ENCODE measurements at regions not wholly inside any gene's neighbourhood (a gene's known extent, or its start where the extent isn't known, plus 50 kb on each side); places are given as distances from the start of the nearest gene placed in this dataset.

DNA sequence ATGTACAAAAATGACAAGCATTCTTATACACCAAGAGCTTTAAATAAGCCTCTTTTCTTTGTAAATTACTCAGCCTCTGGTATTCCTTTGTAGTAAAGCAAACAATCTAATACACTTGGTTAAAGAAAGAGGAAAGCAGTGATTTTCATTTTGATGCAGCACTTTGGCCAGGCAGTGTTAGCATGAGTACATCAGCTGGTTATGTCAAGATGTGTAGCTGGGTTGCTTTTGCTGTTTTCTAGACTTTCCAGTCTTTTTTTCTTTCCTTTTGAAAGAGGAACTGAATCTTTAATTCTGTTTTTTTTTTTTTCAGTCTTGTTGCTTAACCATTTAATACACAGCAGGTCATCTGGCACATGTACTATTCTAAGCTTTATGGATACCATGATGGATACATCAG is 167.1 kb upstream of the AADAT start:
- H3K27me3 ChIP-seq = no peaks in the 10 kb centered on the region
- TF ChIP-seq Cebpa-rat (IDR thresholded peaks at IDR 0.05) = no peak
- no peaks in the 10 kb centered on the region for H4K20me1 ChIP-seq
- H3K4me1 ChIP-seq = peaks cover 0 to 10% (median 0%) of the 10 kb centered on the region in 10 experiments; a peak in 5 of 20 replicates
- no peaks in the 10 kb centered on the region for H3K9me3 ChIP-seq (replicated peaks in 1 of 11)
- H3K36me3 ChIP-seq = no peaks in the 10 kb centered on the region
- peak overlapping the region in 2 of 11 experiments; percentile 37 to 42; a peak in 3 of 22 replicates for H3K4me2 ChIP-seq
- H3K4me3 ChIP-seq = no peak overlapping the region
- peak overlapping the region in 1 of 11 experiments; percentile 36; a peak in 1 of 22 replicates for H3K27ac ChIP-seq
- no peak overlapping the region for H3K9ac ChIP-seq

DNA sequence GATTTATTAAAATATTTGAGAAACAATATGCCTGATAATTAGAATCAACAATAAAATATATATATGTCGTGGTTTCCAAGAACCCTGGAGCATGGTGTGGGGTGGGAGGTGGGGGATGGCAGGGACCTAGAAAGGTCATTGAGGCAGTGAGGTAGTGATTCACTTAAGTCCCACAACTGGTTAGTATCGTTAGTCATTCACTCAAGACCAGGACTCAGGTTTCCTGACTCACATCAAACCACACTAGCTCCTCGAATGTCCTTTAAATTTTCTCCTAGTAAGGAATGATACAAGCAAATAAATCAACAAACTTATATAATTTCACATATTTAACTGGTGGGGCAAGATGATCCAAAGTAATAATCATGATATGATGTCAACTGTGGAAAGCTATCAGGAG is 158.8 kb upstream of the AADAT start:
- Histone ChIP-seq H3K4me3 (no peak overlapping the region), H3K27ac (no peak overlapping the region), H3K4me2 (no peak overlapping the region), H4K20me1 (no peaks in the 10 kb centered on the region), H3K9ac (no peak overlapping the region), H3K9me3 (replicated peaks in 1 of 11) (no peaks in the 10 kb centered on the region), H3K27me3 (no peaks in the 10 kb centered on the region), H3K4me1 (no peaks in the 10 kb centered on the region), H3K36me3 (no peaks in the 10 kb centered on the region)
- no peak for TF ChIP-seq Cebpa-rat (IDR thresholded peaks at IDR 0.05)

DNA sequence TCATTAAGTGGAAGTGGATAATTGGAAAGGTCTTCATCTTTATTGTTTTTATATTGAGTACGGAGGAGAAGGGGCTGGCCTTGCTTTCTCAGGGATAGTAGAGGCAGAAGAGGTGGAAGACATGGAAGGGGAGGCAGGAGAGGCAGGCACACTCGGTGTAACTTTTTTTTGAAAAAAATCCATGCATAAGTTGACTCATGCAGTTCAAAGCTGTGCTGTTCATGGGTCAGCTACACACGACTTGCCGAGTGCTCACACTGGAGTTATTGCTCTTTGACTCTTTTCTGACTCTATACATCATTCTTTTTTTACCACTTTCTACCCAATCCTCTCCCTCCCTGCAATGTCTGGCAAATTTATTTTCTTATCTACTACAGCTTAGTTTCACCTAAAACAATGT is 158.3 kb upstream of the AADAT start:
- Histone ChIP-seq H3K36me3 (no peaks in the 10 kb centered on the region), H4K20me1 (no peaks in the 10 kb centered on the region), H3K27ac (no peak overlapping the region), H3K27me3 (no peaks in the 10 kb centered on the region), H3K4me1 (no peaks in the 10 kb centered on the region), H3K9me3 (replicated peaks in 1 of 11) (no peaks in the 10 kb centered on the region), H3K9ac (no peak overlapping the region), H3K4me2 (no peak overlapping the region), H3K4me3 (no peak overlapping the region)
- TF ChIP-seq Cebpa-rat (IDR thresholded peaks at IDR 0.05) = no peak

DNA sequence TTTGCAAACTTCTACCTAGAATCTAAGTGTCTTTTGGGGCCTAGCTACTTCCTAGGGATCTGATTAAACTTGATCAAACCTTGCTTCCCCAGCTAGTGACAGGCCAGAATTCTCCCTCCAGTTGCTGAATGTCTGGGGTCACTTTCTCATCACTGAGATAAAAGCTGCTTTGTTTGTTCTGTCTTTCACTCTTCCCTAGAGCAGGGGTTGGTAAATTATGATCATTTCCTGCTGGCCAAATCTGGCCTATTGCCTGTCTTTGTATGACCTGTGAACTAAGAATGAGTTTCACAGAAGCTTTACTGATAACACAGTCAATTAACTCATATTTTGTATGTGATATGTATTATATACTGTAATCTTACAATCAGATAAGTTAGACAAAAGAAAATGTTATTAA is 157.8 kb upstream of the AADAT start:
- Histone ChIP-seq H3K27me3 (no peaks in the 10 kb centered on the region), H3K4me3 (no peak overlapping the region), H3K4me1 (no peaks in the 10 kb centered on the region), H3K27ac (no peak overlapping the region), H3K9me3 (replicated peaks in 1 of 11) (no peaks in the 10 kb centered on the region), H3K36me3 (no peaks in the 10 kb centered on the region), H4K20me1 (no peaks in the 10 kb centered on the region), H3K9ac (no peak overlapping the region), H3K4me2 (no peak overlapping the region)
- no peak for TF ChIP-seq Cebpa-rat (IDR thresholded peaks at IDR 0.05)

DNA sequence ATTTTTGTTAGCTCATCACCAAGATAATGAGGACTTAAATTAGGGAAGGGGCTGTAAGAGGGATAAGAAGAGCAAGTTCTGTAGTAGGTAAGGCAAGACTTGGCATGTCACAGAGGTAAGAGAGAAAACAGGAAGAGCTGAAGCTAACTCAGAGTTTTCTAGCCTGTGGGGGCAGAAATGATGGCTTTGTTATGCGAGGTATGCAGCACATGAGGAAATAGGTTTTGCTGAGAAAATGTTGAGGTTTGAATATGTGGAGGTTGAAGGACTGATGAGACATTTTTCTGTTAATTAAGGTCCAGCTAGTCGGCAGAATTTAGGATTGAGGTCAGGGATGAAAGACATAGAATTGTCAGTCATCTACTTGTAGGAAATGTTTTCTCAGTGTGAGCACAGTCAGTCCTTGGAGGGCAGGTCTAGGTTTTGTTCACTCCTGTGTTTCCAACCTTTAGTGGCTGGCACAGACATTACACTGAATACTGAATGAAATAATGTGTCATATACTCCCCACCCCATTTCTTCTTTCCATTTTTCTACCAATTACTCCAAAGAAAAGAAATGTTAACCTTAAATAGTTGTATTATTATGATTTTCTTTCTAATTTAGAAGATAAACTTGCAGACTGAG is 154.0 kb upstream of the AADAT start:
- Histone ChIP-seq H3K27me3 (no peaks in the 10 kb centered on the region), H3K36me3 (no peaks in the 10 kb centered on the region), H3K4me3 (no peak overlapping the region), H3K4me1 (no peaks in the 10 kb centered on the region), H3K27ac (no peak overlapping the region), H3K4me2 (no peak overlapping the region), H4K20me1 (no peaks in the 10 kb centered on the region), H3K9ac (no peak overlapping the region), H3K9me3 (replicated peaks in 1 of 11) (no peaks in the 10 kb centered on the region)
- no peak for TF ChIP-seq Cebpa-rat (IDR thresholded peaks at IDR 0.05)

DNA sequence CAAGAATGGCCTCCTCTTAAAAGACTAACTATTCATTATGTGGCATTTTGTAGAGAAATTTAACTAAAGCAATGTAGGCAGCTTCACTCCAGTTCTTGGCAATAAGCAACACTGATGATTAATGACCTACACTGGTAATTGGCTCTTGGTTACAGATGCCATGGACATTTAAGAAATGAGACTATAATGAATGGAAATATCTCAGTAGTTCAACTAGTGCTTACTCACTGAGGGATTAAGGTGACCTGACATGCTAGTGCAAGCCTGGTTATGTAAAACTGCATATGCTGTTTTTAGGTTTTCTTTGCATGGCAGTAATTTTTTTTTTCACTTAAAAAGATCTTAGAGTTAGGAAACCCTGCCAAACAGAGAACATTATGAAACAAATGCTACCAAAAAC is 152.7 kb upstream of the AADAT start:
- TF ChIP-seq Cebpa-rat (IDR thresholded peaks at IDR 0.05) = no peak
- H3K9me3 ChIP-seq (replicated peaks in 1 of 11) = no peaks in the 10 kb centered on the region
- no peak overlapping the region for H3K27ac ChIP-seq
- H3K9ac ChIP-seq = no peak overlapping the region
- H3K4me3 ChIP-seq = no peak overlapping the region
- no peaks in the 10 kb centered on the region for H4K20me1 ChIP-seq
- H3K27me3 ChIP-seq = no peaks in the 10 kb centered on the region
- H3K4me2 ChIP-seq = no peak overlapping the region
- no peaks in the 10 kb centered on the region for H3K4me1 ChIP-seq
- H3K36me3 ChIP-seq = no peaks in the 10 kb centered on the region

DNA sequence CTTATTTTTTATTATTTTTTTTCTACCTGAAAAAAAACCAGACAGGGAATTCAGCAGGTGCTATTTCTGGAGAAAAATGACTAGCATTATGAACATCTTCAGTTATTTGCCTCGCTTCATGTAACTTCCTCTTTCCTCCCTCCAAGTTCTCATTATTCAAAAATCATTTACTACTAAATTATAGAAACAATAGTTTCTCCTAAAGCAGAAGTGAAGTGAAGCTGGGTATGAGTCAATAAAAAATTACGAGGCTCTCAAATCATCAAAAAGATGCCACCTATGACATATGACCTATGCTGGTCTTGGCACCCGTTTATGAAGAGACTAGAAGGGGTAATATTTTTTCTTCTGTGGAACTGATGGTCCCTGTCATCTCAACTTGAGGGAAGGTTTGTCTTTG is 145.0 kb upstream of the AADAT start:
- Histone ChIP-seq H3K36me3 (no peaks in the 10 kb centered on the region), H4K20me1 (no peaks in the 10 kb centered on the region), H3K9ac (no peak overlapping the region), H3K4me1 (peaks cover 0 to 19% (median 0%) of the 10 kb centered on the region in 10 experiments; a peak in 3 of 20 replicates), H3K4me3 (no peak overlapping the region), H3K4me2 (no peak overlapping the region; a peak in 1 of 22 replicates), H3K27ac (no peak overlapping the region), H3K9me3 (replicated peaks in 1 of 11) (no peaks in the 10 kb centered on the region), H3K27me3 (no peaks in the 10 kb centered on the region)
- TF ChIP-seq Cebpa-rat (IDR thresholded peaks at IDR 0.05) = no peak

DNA sequence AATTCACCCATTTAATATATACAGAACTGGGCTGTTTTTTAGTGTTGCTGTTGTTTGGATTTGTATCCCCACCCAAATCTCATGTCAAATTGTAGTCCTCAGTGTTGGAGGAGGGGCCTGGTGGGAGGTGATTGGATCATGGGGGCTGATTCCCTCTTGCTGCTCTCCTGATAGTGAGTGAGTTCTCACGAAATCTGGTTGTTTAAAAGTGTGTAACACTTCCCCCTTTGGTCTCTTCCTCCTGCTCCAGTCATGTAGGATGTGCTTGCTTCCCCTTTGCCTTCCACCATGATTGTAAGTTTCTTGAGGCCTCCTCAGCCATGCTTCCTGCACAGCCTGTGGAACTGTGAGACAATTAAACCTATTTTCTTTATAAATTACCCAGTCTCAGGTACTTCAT is 141.6 kb upstream of the AADAT start:
- no peaks in the 10 kb centered on the region for H3K9me3 ChIP-seq (replicated peaks in 1 of 11)
- H4K20me1 ChIP-seq = no peaks in the 10 kb centered on the region
- no peaks in the 10 kb centered on the region for H3K36me3 ChIP-seq
- peak overlapping the region in 2 of 11 experiments; percentile 1 to 6; a peak in 1 of 22 replicates for H3K4me2 ChIP-seq
- TF ChIP-seq Cebpa-rat (IDR thresholded peaks at IDR 0.05) = no peak
- peaks cover 0 to 22% (median 2%) of the 10 kb centered on the region in 10 experiments; a peak in 8 of 20 replicates for H3K4me1 ChIP-seq
- H3K27ac ChIP-seq = 0 out of 22 replicates have a peak overlapping the region, but pooled peaks of 1 of the 11 experiments have one; percentile 12
- H3K9ac ChIP-seq = no peak overlapping the region
- no peaks in the 10 kb centered on the region for H3K27me3 ChIP-seq
- H3K4me3 ChIP-seq = no peak overlapping the region

DNA sequence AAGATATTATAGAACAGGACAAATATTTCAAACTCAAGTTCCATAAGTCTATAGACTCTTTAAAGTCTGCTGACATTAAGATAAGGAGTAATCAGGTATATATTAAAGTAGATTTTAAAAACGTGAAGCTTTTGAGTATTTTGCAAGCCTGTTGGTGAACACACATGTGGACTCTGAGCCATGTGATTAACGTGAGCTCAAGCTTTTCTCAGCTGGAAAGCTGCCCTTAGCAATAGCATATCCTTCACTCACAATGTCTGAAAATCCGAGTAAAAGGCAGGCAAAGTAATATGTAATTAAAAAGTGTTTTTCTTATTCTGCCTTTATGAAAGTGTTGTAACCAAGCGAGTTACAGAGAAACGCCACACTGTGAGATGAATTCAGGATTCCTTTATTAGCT is 140.5 kb upstream of the AADAT start:
- no peaks in the 10 kb centered on the region for H3K27me3 ChIP-seq
- no peak for TF ChIP-seq Cebpa-rat (IDR thresholded peaks at IDR 0.05)
- no peaks in the 10 kb centered on the region for H4K20me1 ChIP-seq
- no peak overlapping the region for H3K27ac ChIP-seq
- no peaks in the 10 kb centered on the region for H3K36me3 ChIP-seq
- peaks cover 0 to 27% (median 8%) of the 10 kb centered on the region in 10 experiments; a peak in 9 of 20 replicates for H3K4me1 ChIP-seq
- H3K4me3 ChIP-seq = no peak overlapping the region
- H3K4me2 ChIP-seq = no peak overlapping the region
- H3K9me3 ChIP-seq (replicated peaks in 1 of 11) = no peaks in the 10 kb centered on the region
- no peak overlapping the region for H3K9ac ChIP-seq

DNA sequence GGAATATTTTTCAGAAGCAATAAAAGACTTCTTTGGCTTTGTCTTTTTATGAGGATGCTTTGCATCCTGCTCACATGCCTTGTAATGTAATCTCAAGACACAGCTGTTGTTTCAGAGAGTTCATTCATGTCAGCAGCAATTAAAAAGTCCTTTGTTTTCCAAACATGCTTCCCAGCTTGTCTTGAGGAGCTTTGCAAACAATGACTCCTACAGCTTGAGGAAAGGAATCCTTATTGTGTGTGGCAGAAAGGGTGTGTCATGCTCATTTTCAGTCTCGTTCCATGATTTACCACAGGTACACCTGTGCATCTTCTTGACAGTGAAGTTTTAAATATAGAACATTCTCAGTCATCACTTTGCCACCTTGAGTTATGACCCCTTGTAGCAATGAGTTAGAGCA is 139.2 kb upstream of the AADAT start:
- H3K9ac ChIP-seq = no peak overlapping the region
- no peak overlapping the region for H3K27ac ChIP-seq
- H3K4me1 ChIP-seq = peaks cover 0 to 20% (median 5%) of the 10 kb centered on the region in 10 experiments; a peak in 9 of 20 replicates
- H3K36me3 ChIP-seq = no peaks in the 10 kb centered on the region
- H3K4me3 ChIP-seq = no peak overlapping the region
- no peaks in the 10 kb centered on the region for H3K27me3 ChIP-seq
- H3K4me2 ChIP-seq = no peak overlapping the region
- TF ChIP-seq Cebpa-rat (IDR thresholded peaks at IDR 0.05) = no peak
- H4K20me1 ChIP-seq = no peaks in the 10 kb centered on the region
- H3K9me3 ChIP-seq (replicated peaks in 1 of 11) = no peaks in the 10 kb centered on the region

All from BLaER1 treated with 17β-estradiol and CSF1 and Interleukin-3, amounts not matched to agents 10 nM and 100 nM (cell line).